Glutamatergic neuron (in vitro differentiated cells): ENCODE measurements at regions not wholly inside any gene's neighbourhood (a gene's known extent, or its start where the extent isn't known, plus 50 kb on each side); places are given as distances from the start of the nearest gene placed in this dataset.

ENCODE experiments used
- DNase-seq: peaks from one replicate; pipeline ENCODE4 v3.0.0; 2022
- H3K27ac Mint-ChIP-seq: one replicate; pipeline ENCODE4 v1.8.0; 2020; ENCODE audit warnings: mild to moderate bottlenecking, mixed read lengths, inconsistent platforms; ENCODE audit not compliant: unreplicated experiment
- H3K27me3 Mint-ChIP-seq: one replicate; pipeline ENCODE4 v1.8.0; 2020; ENCODE audit warnings: mild to moderate bottlenecking, moderate library complexity, mixed read lengths, inconsistent platforms; ENCODE audit not compliant: unreplicated experiment
- H3K36me3 Mint-ChIP-seq: one replicate; pipeline ENCODE4 v1.8.0; 2020; ENCODE audit warnings: mild to moderate bottlenecking, mixed read lengths, inconsistent platforms; ENCODE audit not compliant: unreplicated experiment
- H3K4me1 Mint-ChIP-seq: one replicate; pipeline ENCODE4 v1.8.0; 2020; ENCODE audit warnings: mild to moderate bottlenecking, low read depth, mixed read lengths, inconsistent platforms; ENCODE audit not compliant: unreplicated experiment
- H3K4me3 Mint-ChIP-seq: one replicate; pipeline ENCODE4 v1.8.0; 2020; ENCODE audit warnings: mild to moderate bottlenecking, mixed read lengths, inconsistent platforms; ENCODE audit not compliant: unreplicated experiment
- H3K9me3 Mint-ChIP-seq: one replicate; pipeline ENCODE4 v1.8.0; 2020; ENCODE audit warnings: mild to moderate bottlenecking, moderate library complexity, mixed read lengths, inconsistent platforms; ENCODE audit not compliant: unreplicated experiment
- CTCF ChIP-seq: fragments of 200-600 bp; sonication (generic); IDR thresholded peaks from one replicate; pipeline ENCODE4 v1.5.0; 2021; ENCODE audit not compliant: partially characterized antibody, unreplicated experiment

GRCh38 chr3:5301651-5302297 lies 114.3 kb downstream of the EDEM1 start:
- no peak for DNase-seq
- Mint-ChIP-seq H3K4me1 (no peaks in the 10 kb centered on the region), H3K9me3 (no peaks in the 10 kb centered on the region), H3K4me3 (no peak overlapping the region), H3K27me3 (no peaks in the 10 kb centered on the region), H3K36me3 (no peaks in the 10 kb centered on the region), H3K27ac (no peak overlapping the region)
- no peak for TF ChIP-seq CTCF

GRCh38 chr3:5302661-5303060 lies 115.2 kb downstream of the EDEM1 start:
- no peak overlapping the region for H3K27ac Mint-ChIP-seq
- H3K9me3 Mint-ChIP-seq = peaks cover 2% of the 10 kb centered on the region
- no peaks in the 10 kb centered on the region for H3K4me1 Mint-ChIP-seq
- no peaks in the 10 kb centered on the region for H3K36me3 Mint-ChIP-seq
- no peaks in the 10 kb centered on the region for H3K27me3 Mint-ChIP-seq
- no peak for TF ChIP-seq CTCF
- no peak overlapping the region for H3K4me3 Mint-ChIP-seq
- no peak for DNase-seq

GRCh38 chr3:5304188-5304587 lies 116.7 kb downstream of the EDEM1 start:
- Mint-ChIP-seq H3K27me3 (no peaks in the 10 kb centered on the region), H3K4me1 (no peaks in the 10 kb centered on the region), H3K9me3 (peaks cover 2% of the 10 kb centered on the region), H3K36me3 (no peaks in the 10 kb centered on the region), H3K4me3 (no peak overlapping the region), H3K27ac (no peak overlapping the region)
- TF ChIP-seq CTCF = no peak
- no peak for DNase-seq

GRCh38 chr3:5304789-5305683 lies 117.5 kb downstream of the EDEM1 start:
- Mint-ChIP-seq H3K27me3 (no peaks in the 10 kb centered on the region), H3K27ac (no peak overlapping the region), H3K9me3 (peaks cover 2% of the 10 kb centered on the region), H3K4me3 (no peak overlapping the region), H3K4me1 (no peaks in the 10 kb centered on the region), H3K36me3 (no peaks in the 10 kb centered on the region)
- TF ChIP-seq CTCF = peak; percentile 71
- peak; percentile 46 for DNase-seq

GRCh38 chr3:5305684-5305989 lies 118.1 kb downstream of the EDEM1 start:
- Mint-ChIP-seq H3K9me3 (peaks cover 2% of the 10 kb centered on the region), H3K4me1 (no peaks in the 10 kb centered on the region), H3K27me3 (no peaks in the 10 kb centered on the region), H3K27ac (no peak overlapping the region), H3K4me3 (no peak overlapping the region), H3K36me3 (no peaks in the 10 kb centered on the region)
- TF ChIP-seq CTCF = no peak
- no peak for DNase-seq
